GM08714 (cell line): ENCODE measurements at regions not wholly inside any gene's neighbourhood (a gene's known extent, or its start where the extent isn't known, plus 50 kb on each side); places are given as distances from the start of the nearest gene placed in this dataset.

Experiments
- H3K4me3 ChIP-seq: fragments of 200-500 bp; sonication (Bioruptor generic); 2 replicates; pipeline ENCODE4 v1.5.1; 2014; ENCODE audit warnings: mild to moderate bottlenecking, low read length, inconsistent platforms
- ZNF274 ChIP-seq: IDR thresholded peaks from 2 replicates; pipeline ENCODE4 v1.6.1; 2012; ENCODE audit warnings: mild to moderate bottlenecking, low read depth, low read length

- TF ChIP-seq ZNF274, result no peak
- H3K4me3 ChIP-seq, result no peak overlapping the region
Measured at GRCh38 chr20:4076671-4077070, 61.3 kb upstream of the RNF24 start.

GRCh38 chr20:4076033-4076432, 60.7 kb upstream of the RNF24 start:
- no peak for TF ChIP-seq ZNF274
- H3K4me3 ChIP-seq, result no peak overlapping the region

GRCh38 chr20:4074877-4075455, 59.6 kb upstream of the RNF24 start:
- no peak for TF ChIP-seq ZNF274
- H3K4me3 ChIP-seq, result no peak overlapping the region

- H3K4me3 ChIP-seq, result no peak overlapping the region
- TF ChIP-seq ZNF274, result no peak
Measured at GRCh38 chr20:4073852-4074741, 58.7 kb upstream of the RNF24 start.

GRCh38 chr20:4071178-4071693, 55.9 kb upstream of the RNF24 start:
- TF ChIP-seq ZNF274, result no peak
- no peak overlapping the region for H3K4me3 ChIP-seq

GRCh38 chr20:4070323-4071177, 55.2 kb upstream of the RNF24 start:
- no peak for TF ChIP-seq ZNF274
- H3K4me3 ChIP-seq, result no peak overlapping the region

GRCh38 chr20:4069751-4070150, 54.4 kb upstream of the RNF24 start:
- no peak for TF ChIP-seq ZNF274
- H3K4me3 ChIP-seq, result no peak overlapping the region

- no peak overlapping the region for H3K4me3 ChIP-seq
- TF ChIP-seq ZNF274, result no peak
Measured at GRCh38 chr20:4068708-4069107, 53.4 kb upstream of the RNF24 start.

GRCh38 chr20:4067600-4068261, 52.4 kb upstream of the RNF24 start:
- no peak for TF ChIP-seq ZNF274
- H3K4me3 ChIP-seq, result no peak overlapping the region

GRCh38 chr20:4066551-4066950, 51.2 kb upstream of the RNF24 start:
- no peak overlapping the region for H3K4me3 ChIP-seq
- TF ChIP-seq ZNF274, result no peak

- no peak for TF ChIP-seq ZNF274
- no peak overlapping the region for H3K4me3 ChIP-seq
Measured at GRCh38 chr20:4065391-4065844, 50.1 kb upstream of the RNF24 start.
